ENCODE measurements at regions not wholly inside any gene's neighbourhood (a gene's known extent, or its start where the extent isn't known, plus 50 kb on each side); places are given as distances from the start of the nearest gene placed in this dataset.

GRCh38 chr12:60666895-60667294, 1071.1 kb downstream of the SLC16A7 start:
- no peak for TF ChIP-seq CTCF (IDR thresholded peaks at IDR 0.05)
- no peak for TF ChIP-seq POLR2A (IDR thresholded peaks at IDR 0.05)
